ENCODE measurements at regions not wholly inside any gene's neighbourhood (a gene's known extent, or its start where the extent isn't known, plus 50 kb on each side); places are given as distances from the start of the nearest gene placed in this dataset.

- TF ChIP-seq CREB1 (IDR thresholded peaks at IDR 0.05) (no peak), CTCF (IDR thresholded peaks at IDR 0.05; ENCODE audit: control extremely low read depth in 1 of 3, insufficient read depth in 1 of 3, low read depth in 1 of 3, low read length in 3 of 3) (no peak), CHD1 (IDR thresholded peaks at IDR 0.05; ENCODE audit: low read depth, low read length) (no peak)
Measured at GRCh38 chr6:76264468-76264867, 192.0 kb upstream of the IMPG1 start.
